Fibroblast of the aortic adventitia (primary cell): ENCODE measurements at regions not wholly inside any gene's neighbourhood (a gene's known extent, or its start where the extent isn't known, plus 50 kb on each side); places are given as distances from the start of the nearest gene placed in this dataset.

Source experiments
- DNase-seq: peaks from one replicate; pipeline ENCODE4 v3.0.0-alpha.2; 2010; ENCODE audit warnings: low read depth
- H3K4me3 ChIP-seq: 2 replicates; pipeline ENCODE4 v1.5.1; 2011; ENCODE audit warnings: low read depth, mild to moderate bottlenecking, control low read depth, low read length, moderate library complexity
- CTCF ChIP-seq: IDR thresholded peaks from 2 replicates; pipeline ENCODE4 v1.5.1; 2011; ENCODE audit warnings: mild to moderate bottlenecking, low read length, control low read depth, inconsistent platforms; ENCODE audit not compliant: insufficient read depth

DNA sequence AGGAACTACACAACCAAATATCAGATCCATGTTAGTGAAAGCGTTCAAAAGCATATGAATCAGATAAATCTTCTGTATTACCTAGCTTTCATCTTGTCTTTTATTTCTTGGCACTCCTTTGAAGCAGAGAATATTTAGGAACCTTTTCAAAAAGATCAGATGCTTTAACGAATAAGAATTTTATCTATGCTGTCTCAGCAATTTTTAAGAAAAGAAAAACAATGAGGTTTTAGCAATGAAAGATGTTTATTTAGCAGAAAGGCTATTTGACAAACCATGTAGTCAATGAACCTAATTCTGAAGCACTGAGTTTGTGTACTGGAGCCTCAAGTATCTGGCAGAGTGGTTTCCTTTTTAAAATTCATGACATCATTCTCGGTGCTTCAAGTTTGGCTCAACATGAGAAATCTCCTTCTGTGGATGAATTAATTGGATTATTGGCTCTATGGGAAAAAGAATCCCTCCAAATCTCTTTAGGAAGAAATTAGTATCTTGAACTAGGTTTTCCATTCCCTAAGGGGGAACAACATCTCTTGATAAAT, 534.7 kb downstream of the CAAP1 start:
- no peak overlapping the region for H3K4me3 ChIP-seq
- no peak for DNase-seq
- no peak for TF ChIP-seq CTCF

DNA sequence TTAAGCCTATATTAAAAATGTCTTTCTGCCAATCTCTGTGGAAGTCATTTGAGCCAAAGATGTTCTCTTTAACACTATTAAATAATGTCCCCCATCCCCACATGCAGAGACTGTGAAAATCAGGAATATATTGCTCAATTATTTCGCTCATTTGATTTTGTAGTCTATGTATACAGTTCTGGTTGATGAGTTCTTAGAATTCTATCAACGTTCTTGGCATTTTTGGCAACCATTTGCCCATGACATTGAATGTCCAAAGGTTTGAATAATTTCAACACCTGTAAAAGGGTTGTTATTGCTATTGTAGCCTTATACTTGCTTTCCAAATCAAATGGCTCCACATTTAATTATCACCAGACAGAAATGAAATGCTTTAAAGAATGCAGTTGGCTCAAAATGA, 536.1 kb downstream of the CAAP1 start:
- no peak for TF ChIP-seq CTCF
- H3K4me3 ChIP-seq, result no peak overlapping the region
- DNase-seq, result no peak

- TF ChIP-seq CTCF, result no peak
- H3K4me3 ChIP-seq, result no peak overlapping the region
- no peak for DNase-seq
These were observed 545.6 kb downstream of the CAAP1 start for GRCh38 chr9:26346942-26347477.

DNA sequence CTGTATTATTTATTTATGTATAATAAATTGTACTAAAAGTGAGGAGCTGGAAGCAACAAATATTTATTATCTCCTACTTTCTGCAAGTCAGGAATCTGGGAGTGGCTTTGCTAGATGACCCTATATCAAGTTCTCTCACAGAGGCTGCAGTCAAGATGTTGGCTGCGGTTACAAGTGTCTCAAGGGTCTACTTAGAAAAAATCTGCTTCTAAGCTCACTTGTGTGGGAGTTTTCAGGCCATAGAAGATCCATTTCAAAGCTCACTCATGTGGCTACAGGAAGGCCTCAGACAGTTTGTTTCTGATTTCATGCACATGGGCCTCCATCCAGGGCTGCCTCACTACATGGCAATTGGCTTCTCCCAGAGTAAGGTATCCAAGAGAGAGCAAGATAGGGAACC, 551.1 kb downstream of the CAAP1 start:
- no peak for DNase-seq
- no peak for TF ChIP-seq CTCF
- no peak overlapping the region for H3K4me3 ChIP-seq

GRCh38 chr9:26339796-26340195, 552.8 kb downstream of the CAAP1 start:
- no peak overlapping the region for H3K4me3 ChIP-seq
- no peak for TF ChIP-seq CTCF
- DNase-seq, result no peak

DNA sequence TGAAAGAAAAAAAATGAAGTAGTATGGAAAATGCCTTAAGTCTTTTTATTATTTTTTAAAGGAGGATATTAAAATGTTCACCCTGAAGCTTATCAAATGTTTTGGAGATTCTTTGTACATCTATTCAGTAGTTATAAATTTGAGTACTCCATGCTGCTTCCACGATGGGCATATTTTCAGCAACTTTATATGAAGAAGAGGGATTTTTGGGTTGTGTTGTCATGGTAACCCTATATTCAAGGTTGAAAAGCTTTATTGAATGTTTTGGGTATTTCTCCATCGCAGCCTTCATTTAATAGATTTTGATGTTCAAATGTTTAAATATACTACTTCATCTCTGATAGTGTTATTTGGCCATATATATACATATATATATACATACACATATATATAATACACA, 557.5 kb downstream of the CAAP1 start:
- no peak for DNase-seq
- TF ChIP-seq CTCF, result no peak
- no peak overlapping the region for H3K4me3 ChIP-seq

GRCh38 chr9:26334706-26335105, 557.9 kb downstream of the CAAP1 start:
- TF ChIP-seq CTCF, result no peak
- DNase-seq, result no peak

More at GRCh38 chr9:26334706-26335105, 557.9 kb downstream of the CAAP1 start:
- H3K4me3 ChIP-seq, result no peak overlapping the region
